GM12891 (cell line): ENCODE measurements at regions not wholly inside any gene's neighbourhood (a gene's known extent, or its start where the extent isn't known, plus 50 kb on each side); places are given as distances from the start of the nearest gene placed in this dataset.

Source experiments
- POLR2A ChIP-seq: IDR thresholded peaks from 2 replicates; pipeline ENCODE4 v1.6.1; 2011; ENCODE audit warnings: low read depth, low read length, control low read depth
- POLR2AphosphoS5 ChIP-seq: IDR thresholded peaks from 2 replicates; pipeline ENCODE4 v1.6.1; 2011; ENCODE audit warnings: low read depth, low read length, control low read depth

GRCh38 chr7:115603416-115603815 lies 427.1 kb downstream of the TFEC start:
- TF ChIP-seq POLR2A: no peak
- TF ChIP-seq POLR2AphosphoS5: no peak
